ENCODE measurements at regions not wholly inside any gene's neighbourhood (a gene's known extent, or its start where the extent isn't known, plus 50 kb on each side); places are given as distances from the start of the nearest gene placed in this dataset.
"Not testable (repeated sequence)": the region's sequence is repeated elsewhere in the genome, so short reads cannot be mapped to it uniquely, and the experiment has no call there.

DNA sequence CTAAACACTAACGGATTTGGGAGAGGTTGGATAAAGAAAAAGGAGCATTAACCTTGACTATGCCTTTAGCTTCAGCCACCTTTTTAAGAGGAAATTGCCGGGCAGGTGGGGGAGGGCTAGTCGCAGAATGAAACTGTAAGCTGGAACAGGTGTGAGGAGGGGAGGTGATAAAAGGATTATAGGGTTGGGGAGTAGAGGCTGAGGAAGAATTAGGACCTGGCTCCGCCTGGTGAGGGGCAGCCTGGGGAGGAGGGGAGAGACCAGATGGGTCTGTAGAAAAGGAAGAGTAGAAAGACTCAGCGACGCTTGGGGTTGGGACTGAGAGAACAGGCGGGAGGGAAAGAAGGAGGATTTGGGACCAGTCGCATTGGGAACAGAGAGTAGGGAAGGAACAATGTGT is 376.4 kb upstream of the MEX3C start:
- TF ChIP-seq POLR2AphosphoS5 (IDR thresholded peaks at IDR 0.05; ENCODE audit: insufficient read depth in 1 of 2, low read depth in 1 of 2); CTCF (IDR thresholded peaks at IDR 0.05): not testable (repeated sequence)

All from vagina (tissue), 2 donors.